HG03354 (cell line): ENCODE measurements at regions not wholly inside any gene's neighbourhood (a gene's known extent, or its start where the extent isn't known, plus 50 kb on each side); places are given as distances from the start of the nearest gene placed in this dataset.
"Not testable (repeated sequence)": the region's sequence is repeated elsewhere in the genome, so short reads cannot be mapped to it uniquely, and the experiment has no call there.

Source experiments
- ATAC-seq: cut with Tn5 transposase; IDR thresholded peaks from one replicate; pipeline ENCODE4 v1.9.1; 2021; ENCODE audit warnings: mild to moderate bottlenecking; ENCODE audit not compliant: unreplicated experiment, poor library complexity, severe bottlenecking

GRCh38 chr3:106830334-106830733 is 546.9 kb upstream of the CCDC54 start:
- no peak for ATAC-seq

- ATAC-seq, result no peak
These were observed 540.3 kb upstream of the CCDC54 start for GRCh38 chr3:106836906-106837305.

- no peak for ATAC-seq
These were observed 539.6 kb upstream of the CCDC54 start for GRCh38 chr3:106837616-106838015.

DNA sequence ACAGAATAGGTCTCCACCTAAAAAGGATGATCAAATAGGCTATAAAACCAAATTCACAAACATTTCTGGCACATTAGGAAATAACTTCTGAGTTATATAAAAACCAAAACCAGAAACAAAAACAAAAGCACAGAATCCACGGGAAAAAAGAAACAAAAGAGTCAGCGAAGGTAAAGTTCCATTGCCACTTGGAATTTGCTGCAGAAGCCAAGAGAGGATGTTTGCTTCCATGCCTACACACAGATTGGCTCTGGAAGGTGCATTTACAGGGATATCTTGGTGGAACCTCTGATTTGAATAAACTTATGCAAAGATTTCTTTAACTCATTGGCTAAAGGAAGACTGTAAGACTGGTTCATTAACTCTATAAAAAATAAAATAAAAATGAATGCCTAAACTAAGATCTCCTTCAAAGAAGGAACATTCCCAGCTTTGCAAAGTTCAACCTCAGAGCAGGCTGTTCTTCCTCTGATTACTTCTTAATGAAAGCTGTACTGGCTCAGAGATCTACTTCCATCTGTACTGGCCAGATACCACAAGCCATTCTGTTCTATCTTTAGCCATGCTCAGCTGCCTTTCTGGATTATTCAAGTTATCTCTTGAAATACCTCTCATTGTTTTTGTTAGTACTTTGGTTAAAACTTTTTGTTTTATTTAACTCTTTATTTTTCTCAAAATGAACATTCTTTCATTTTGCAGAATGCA is 537.5 kb upstream of the CCDC54 start:
- ATAC-seq, result no peak

- ATAC-seq, result no peak
These were observed 536.9 kb upstream of the CCDC54 start for GRCh38 chr3:106840319-106840718.

GRCh38 chr3:106842151-106842550 is 535.1 kb upstream of the CCDC54 start:
- no peak for ATAC-seq

DNA sequence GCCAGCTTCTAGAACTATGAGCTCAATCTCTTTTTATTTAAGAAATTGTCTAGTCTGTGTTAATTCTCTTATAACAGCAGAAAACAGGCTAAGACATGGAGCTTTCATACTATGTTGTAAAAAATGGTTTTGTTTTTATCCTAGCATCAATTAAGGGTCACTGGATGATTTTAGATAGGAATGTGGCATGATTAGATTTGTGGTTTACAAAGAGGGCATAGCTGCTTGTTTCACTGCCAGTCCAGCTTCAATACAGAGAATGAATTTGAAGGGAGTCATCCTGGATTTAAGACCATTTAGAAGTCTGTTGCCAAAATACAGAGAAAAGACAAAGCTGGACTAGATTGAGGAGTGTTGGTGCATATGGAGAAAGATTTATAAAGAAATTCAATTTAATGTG is 532.6 kb upstream of the CCDC54 start:
- no peak for ATAC-seq

DNA sequence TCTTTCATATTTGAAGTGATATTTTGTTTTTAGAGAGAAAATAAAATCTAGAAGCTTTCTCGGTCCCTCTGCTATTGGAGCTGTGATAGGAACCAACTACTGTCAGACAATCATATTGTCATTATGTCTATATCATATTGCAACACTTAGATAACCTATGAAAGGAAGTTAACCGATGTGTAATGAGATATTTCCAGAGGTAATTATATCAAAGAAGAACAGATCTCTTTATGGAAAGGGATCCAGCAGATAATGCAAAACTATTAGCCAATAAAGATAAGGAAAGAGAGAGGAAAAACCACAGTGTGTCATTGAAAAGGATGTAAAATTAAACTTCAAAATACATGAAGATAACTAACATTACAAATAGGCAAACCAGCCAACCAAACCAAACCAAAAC is 529.1 kb upstream of the CCDC54 start:
- ATAC-seq, result no peak

DNA sequence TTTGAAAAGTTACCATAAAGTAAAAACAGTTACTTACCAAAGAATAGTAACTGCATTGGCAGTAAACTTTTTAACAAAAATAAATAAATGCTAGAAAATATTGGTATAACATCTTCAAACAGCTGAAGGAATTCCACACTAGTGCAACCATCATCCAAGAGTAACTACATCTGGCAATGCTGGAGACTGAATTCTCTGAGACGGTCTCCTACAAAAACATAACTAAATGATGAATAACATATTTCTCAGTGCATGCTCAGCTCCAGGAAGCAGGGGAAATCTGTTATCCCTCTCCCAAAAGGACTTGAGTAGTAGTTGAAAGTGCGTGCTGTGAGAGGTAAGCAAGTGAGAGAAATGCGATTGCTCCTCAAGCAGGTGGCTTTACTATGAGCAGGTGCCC is 526.8 kb upstream of the CCDC54 start:
- ATAC-seq, result no peak

DNA sequence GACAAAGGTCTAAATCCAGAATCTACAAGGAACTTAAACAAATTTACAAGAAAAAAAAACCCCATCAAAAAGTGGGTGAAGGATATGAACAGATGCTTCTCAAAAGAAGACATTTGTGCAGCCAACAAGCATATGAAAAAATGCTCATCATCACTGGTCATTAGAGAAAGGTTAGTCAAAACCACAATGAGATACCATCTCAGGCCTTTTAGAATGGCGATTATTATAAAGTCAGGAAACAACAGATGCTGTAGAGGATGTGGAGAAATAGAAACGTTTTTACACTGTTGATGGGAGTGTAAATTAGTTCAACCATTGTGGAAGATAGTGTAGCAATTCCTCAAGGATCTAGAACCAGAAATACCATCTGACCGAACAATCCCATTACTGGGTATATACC is 518.9 kb upstream of the CCDC54 start:
- not testable (repeated sequence) for ATAC-seq

DNA sequence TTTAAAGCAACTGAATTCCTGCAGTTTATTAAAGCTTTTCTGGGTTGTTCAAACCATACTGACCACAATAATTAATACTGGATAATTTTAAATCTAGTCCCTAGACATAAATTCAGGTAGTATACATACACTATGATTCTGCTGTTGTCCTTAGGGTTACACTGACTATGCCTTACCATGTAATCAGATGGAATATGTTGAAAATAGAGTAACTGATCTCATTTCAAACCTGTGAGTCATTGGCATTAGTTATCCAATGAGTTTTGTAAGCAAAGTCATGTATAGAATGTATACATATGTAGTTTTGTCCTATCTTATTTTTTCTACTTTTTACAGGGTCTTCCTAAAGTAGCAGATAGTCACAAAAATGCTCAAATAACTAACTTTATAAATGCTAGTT is 517.1 kb upstream of the CCDC54 start:
- no peak for ATAC-seq

GRCh38 chr3:106862067-106862466 is 515.2 kb upstream of the CCDC54 start:
- ATAC-seq, result no peak

DNA sequence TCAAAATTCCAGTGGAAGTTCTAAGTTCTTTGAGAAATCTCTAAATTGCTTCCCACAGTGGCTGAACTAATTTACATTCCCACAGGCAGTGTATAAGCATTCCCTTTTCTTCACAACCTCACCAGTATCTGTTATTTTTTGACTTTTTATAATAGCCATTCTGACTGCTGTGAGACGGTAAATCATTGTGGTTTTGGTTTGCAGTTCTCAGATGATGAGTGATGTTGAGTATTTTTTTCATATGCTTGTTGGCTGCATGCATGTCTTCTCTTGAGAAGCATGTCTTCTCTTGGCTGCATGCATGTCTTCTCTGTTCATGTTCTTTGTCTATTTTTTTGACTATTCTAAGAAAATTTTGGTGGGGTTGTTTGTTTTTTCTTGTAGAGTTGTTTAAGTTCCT is 499.6 kb upstream of the CCDC54 start:
- ATAC-seq, result no peak

DNA sequence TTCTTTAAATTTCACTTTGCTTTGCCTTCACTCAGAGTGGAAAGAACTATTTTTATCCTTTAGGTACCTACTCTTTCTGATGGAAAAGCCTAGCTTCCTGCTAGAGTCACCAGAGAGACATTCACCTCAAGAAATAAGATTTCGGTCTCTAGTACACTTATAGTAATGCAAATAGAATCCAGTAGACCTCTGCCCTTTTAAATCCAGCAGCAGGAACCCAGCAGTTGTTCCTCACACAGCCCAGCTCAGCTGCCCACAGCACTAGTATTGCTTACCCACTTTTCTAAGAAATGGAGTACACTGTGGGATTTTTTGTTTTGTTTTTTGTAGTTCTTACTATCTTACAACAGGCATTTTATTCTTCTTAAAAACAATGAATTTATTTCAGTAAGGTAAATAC is 497.0 kb upstream of the CCDC54 start:
- ATAC-seq, result no peak

DNA sequence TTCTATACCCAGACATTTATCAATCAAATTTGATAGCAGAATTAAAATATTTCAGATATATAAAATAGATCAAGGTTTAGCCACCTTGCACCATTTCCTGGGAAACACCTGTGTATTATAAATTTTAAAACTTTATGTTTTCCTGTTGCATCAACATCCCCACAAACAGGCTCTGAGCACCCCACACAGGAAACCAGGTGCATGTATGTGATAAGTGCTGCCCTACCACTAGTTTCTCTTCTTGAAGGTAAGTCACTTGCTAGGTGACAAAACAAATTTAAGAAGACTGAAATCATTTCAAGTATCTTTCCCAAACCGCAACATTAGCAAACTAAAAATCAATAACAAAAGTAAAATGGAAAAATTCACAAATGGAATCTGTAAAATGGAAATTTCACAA is 496.1 kb upstream of the CCDC54 start:
- no peak for ATAC-seq

DNA sequence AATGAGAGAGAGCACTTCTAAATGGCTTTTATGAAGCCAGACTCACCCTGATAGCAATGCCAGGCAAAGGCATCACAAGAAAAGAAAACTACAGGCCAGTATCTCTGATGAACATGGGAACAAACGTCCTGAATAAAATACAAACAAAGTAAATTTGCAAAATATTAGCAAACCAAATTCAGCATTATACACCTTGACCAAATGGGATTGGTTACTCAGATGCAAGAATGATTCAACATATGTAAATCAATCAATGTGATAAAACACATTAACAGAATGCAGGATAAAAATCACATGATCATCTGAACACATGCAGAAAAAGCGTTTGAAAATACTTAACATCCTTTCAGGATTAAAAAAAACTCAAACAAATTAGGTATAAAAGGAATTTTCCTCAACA is 494.9 kb upstream of the CCDC54 start:
- no peak for ATAC-seq

GRCh38 chr3:106906074-106906473 is 471.2 kb upstream of the CCDC54 start:
- ATAC-seq, result no peak

GRCh38 chr3:106908181-106908938 is 468.9 kb upstream of the CCDC54 start:
- no peak for ATAC-seq

- ATAC-seq, result no peak
These were observed 464.0 kb upstream of the CCDC54 start for GRCh38 chr3:106913111-106913698.

DNA sequence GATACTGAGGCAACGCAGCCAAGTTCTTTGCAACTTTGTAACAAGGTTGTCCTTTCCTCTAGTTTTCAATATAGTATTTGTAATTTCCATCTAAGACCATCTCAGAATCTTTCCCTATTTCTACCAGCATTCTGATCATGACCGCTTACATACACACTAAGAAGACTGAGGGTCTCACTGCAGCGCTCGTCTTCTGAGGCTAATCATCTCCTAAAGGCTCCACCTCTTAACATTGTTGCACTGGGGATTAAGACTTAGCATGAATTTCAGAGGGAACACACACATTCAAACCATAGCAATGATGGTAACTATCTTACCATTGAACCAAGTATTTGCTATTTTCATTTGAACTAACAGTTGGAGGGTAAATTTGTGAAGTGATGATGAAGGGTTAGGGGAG is 463.3 kb upstream of the CCDC54 start:
- no peak for ATAC-seq

DNA sequence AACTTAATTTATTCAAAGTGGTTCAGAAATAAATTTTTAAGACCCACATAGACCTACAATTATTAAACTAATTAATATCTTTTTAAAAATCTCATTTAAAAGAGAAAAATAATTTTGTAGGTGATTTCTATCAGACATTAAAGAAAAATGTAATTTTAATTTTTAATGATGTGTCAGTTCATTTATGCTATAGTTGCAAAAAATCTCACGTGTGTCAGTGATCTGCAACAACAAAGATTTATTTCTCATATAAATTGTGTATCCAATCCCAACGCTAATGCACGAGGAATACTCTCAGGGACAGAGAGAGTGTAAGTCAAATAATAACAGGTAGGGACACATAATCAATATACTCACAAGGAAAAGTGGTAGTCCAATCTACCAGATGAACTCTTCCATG is 456.6 kb upstream of the CCDC54 start:
- no peak for ATAC-seq
